ENCODE measurements at regions not wholly inside any gene's neighbourhood (a gene's known extent, or its start where the extent isn't known, plus 50 kb on each side); places are given as distances from the start of the nearest gene placed in this dataset.

DNA sequence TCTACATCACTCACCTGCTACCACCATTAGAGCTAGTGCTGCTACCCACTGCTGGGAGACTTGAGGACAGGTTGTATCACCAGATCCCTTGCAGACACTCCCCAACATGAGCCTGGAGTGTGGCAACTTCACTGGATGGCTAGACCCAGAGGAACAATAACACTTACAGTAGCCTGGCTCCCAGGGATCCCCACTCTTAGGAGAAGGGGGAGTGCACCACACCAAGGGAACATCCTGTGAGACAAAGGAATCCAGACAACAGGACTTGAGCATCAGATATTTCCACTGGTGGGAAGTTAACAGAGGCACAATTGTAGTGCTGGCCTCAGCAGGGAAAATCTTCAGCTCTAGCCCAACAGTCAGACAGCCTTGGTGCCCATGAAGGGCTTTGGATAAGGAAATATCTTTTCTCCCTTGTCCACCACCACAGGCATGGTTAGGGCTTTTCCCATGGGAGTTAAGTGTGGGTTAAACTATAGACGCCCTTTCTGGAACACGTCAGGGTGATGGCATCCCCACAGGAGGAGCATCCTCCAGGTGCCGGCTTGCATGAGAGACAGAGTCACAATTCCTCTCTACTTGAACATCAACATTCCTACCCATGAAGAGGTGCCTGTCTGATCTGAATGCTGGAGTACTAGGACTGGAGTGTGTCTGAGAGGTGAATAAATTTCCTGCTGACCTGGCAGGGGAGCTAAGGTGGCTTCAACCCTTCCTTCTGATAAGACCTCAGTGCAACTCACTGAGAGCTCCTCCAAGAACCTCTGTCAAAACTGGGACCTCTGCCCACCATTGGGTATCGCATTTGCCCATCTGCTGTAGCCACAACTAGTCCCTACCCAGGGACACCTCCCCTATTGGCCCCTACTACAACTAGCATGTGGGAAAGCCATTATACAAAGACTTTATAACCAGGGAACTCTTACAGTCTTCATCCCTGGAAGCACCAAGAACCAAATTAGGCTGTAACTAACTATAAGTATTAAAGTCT is 55.4 kb upstream of the SIRPG start:
- TF ChIP-seq CTCF (IDR thresholded peaks at IDR 0.05) (no peak), ZFX (IDR thresholded peaks at IDR 0.05; ENCODE audit: borderline replicate concordance) (no peak)
- H3K27ac ChIP-seq: no peak overlapping the region

- H3K27ac ChIP-seq: no peak overlapping the region
- TF ChIP-seq CTCF (IDR thresholded peaks at IDR 0.05): no peak
- no peak for TF ChIP-seq ZFX (IDR thresholded peaks at IDR 0.05; ENCODE audit: borderline replicate concordance)
Observed at GRCh38 chr20:1711826-1712601, 54.4 kb upstream of the SIRPG start.

GRCh38 chr20:1711266-1711665 is 53.7 kb upstream of the SIRPG start:
- no peak overlapping the region for H3K27ac ChIP-seq
- TF ChIP-seq CTCF (IDR thresholded peaks at IDR 0.05) (no peak), ZFX (IDR thresholded peaks at IDR 0.05; ENCODE audit: borderline replicate concordance) (no peak)

- H3K27ac ChIP-seq: no peak overlapping the region
- no peak for TF ChIP-seq ZFX (IDR thresholded peaks at IDR 0.05; ENCODE audit: borderline replicate concordance)
- no peak for TF ChIP-seq CTCF (IDR thresholded peaks at IDR 0.05)
Observed at GRCh38 chr20:1710484-1710883, 52.9 kb upstream of the SIRPG start.

GRCh38 chr20:1707588-1708449 is 50.2 kb upstream of the SIRPG start:
- H3K27ac ChIP-seq: no peak overlapping the region
- TF ChIP-seq CTCF (IDR thresholded peaks at IDR 0.05): no peak
- no peak for TF ChIP-seq ZFX (IDR thresholded peaks at IDR 0.05; ENCODE audit: borderline replicate concordance)
